HCT116 (cell line): ENCODE measurements at regions not wholly inside any gene's neighbourhood (a gene's known extent, or its start where the extent isn't known, plus 50 kb on each side); places are given as distances from the start of the nearest gene placed in this dataset.

Experiments used
- ATAC-seq: fragments of 200-7000 bp; cut with Tn5 transposase; 2 replicates; pipeline ENCODE4 v1.9.1; 2020; ENCODE audit warnings: mild to moderate bottlenecking, moderate library complexity
- BruUV-seq: library from RNA; stranded (reverse); fragments of 400-500 nt; replicated peaks from 2 replicates; lab custom pipeline; 2021; lab: Mats Ljungman, UMichigan
- CTCF ChIA-PET: fragments of 300-600 bp; sonication (Branson Sonifier 250); formaldehyde crosslinking; loops from one replicate; lab custom pipeline; 2021; ENCODE audit warnings: antibody characterized with exemption; lab: Charles Lee
- POLR2A ChIA-PET: fragments of 300-600, 350-600 bp; sonication (Branson Sonifier 250); formaldehyde crosslinking; loops from one replicate; lab custom pipeline; 2021; ENCODE audit warnings: antibody characterized with exemption; lab: Charles Lee
- RAD21 ChIA-PET, 2 experiments: fragments of 300-600 bp; sonication (Branson Sonifier 250); formaldehyde crosslinking; loops; one replicate each; lab custom pipeline; 2023; ENCODE audit warnings: low total read pairs in 2 of 2; ENCODE audit not compliant: uncharacterized antibody in 2 of 2, unreplicated experiment in 2 of 2, low non-redundant PET in 1 of 2; lab: Charles Lee
- DNase-seq: peaks from one replicate; pipeline ENCODE4 v3.0.0-alpha.2; 2010; ENCODE audit warnings: low read depth, low spot score
- H2AFZ ChIP-seq: fragments of 200-600 bp; shearing (Covaris generic), sonication (generic); 2 replicates; pipeline ENCODE4 v1.6.1; 2017; ENCODE audit warnings: low read depth, mixed run types, mixed read lengths, antibody characterized with exemption, low read length; ENCODE audit not compliant: poor library complexity, severe bottlenecking
- H3K27ac ChIP-seq: 2 replicates; pipeline ENCODE4 v1.5.1; 2012; ENCODE audit warnings: low read depth, low read length
- H3K27me3 ChIP-seq: fragments of 200-600 bp; sonication (generic); 2 replicates; pipeline ENCODE4 v1.6.1; 2016; ENCODE audit warnings: mixed run types, low read length, mixed read lengths; ENCODE audit not compliant: insufficient read depth
- H3K36me3 ChIP-seq, 2 experiments: fragments of 200-500 bp in 1 of 2; fragments of 200-600 bp in 1 of 2; sonication (Bioruptor generic) in 1 of 2; sonication (generic) in 1 of 2; 2 replicates each; pipeline versions ENCODE4 v1.5.1 to v1.6.1; 2014 to 2016; ENCODE audit warnings: low read length in 2 of 2, inconsistent platforms in 1 of 2, mixed read lengths in 1 of 2, mixed run types in 1 of 2; ENCODE audit not compliant: insufficient read depth in 2 of 2, control insufficient read depth in 1 of 2
- H3K4me1 ChIP-seq, 2 experiments: fragments of 200-600 bp in 1 of 2; sonication (generic) in 1 of 2; 2 replicates each; pipeline versions ENCODE4 v1.5.1 to v1.6.1; 2012 to 2017; ENCODE audit warnings: low read length in 2 of 2, inconsistent platforms in 1 of 2, mild to moderate bottlenecking in 1 of 2, mixed read lengths in 1 of 2, mixed run types in 1 of 2, moderate library complexity in 1 of 2; ENCODE audit not compliant: insufficient read depth in 2 of 2, control insufficient read depth in 1 of 2
- H3K4me2 ChIP-seq: fragments of 200-600 bp; sonication (generic); 2 replicates; pipeline ENCODE4 v1.6.1; 2017; ENCODE audit warnings: mixed run types, low read length, mixed read lengths
- H3K4me3 ChIP-seq, 2 experiments: fragments of 200-600 bp in 1 of 2; sonication (generic) in 1 of 2; replicated peaks in 1 of 2; 2 replicates each; pipeline ENCODE4 v1.5.1; 2011 to 2016; ENCODE audit warnings: low read length in 2 of 2, control low read depth in 1 of 2, low read depth in 1 of 2, mild to moderate bottlenecking in 1 of 2, mixed read lengths in 1 of 2, mixed run types in 1 of 2
- H3K79me2 ChIP-seq: fragments of 200-600 bp; sonication (generic); 2 replicates; pipeline ENCODE4 v1.6.1; 2017; ENCODE audit warnings: mild to moderate bottlenecking, mixed run types, low read length, moderate library complexity, mixed read lengths; ENCODE audit not compliant: insufficient read depth
- H3K9ac ChIP-seq: fragments of 200-600 bp; sonication (generic); 2 replicates; pipeline ENCODE4 v1.6.1; 2016; ENCODE audit warnings: low read length, mixed read lengths
- H3K9me2 ChIP-seq: fragments of 200-600 bp; sonication (generic), shearing (Covaris generic); 2 replicates; pipeline ENCODE4 v1.6.1; 2017; ENCODE audit warnings: mixed run types, mild to moderate bottlenecking, moderate library complexity; ENCODE audit not compliant: insufficient read depth
- H3K9me3 ChIP-seq, 2 experiments: fragments of 200-500 bp in 1 of 2; fragments of 200-600 bp in 1 of 2; sonication (Bioruptor generic) in 1 of 2; sonication (generic) in 1 of 2; 2 replicates each; pipeline ENCODE4 v1.6.1; 2014 to 2017; ENCODE audit warnings: low read length in 2 of 2, mixed read lengths in 2 of 2, inconsistent platforms in 1 of 2, low read depth in 1 of 2, mild to moderate bottlenecking in 1 of 2, mixed run types in 1 of 2, moderate library complexity in 1 of 2; ENCODE audit not compliant: control insufficient read depth in 1 of 2, insufficient read depth in 1 of 2
- H4K20me1 ChIP-seq: fragments of 200-600 bp; sonication (generic), shearing (Covaris generic); 2 replicates; pipeline ENCODE4 v1.6.1; 2017; ENCODE audit warnings: mixed run types, mild to moderate bottlenecking, moderate library complexity; ENCODE audit not compliant: insufficient read depth
- CEBPB ChIP-seq: IDR thresholded peaks from 2 replicates; pipeline ENCODE4 v1.6.1; 2012; ENCODE audit warnings: low read depth
- EGR1 ChIP-seq: IDR thresholded peaks from 2 replicates; pipeline ENCODE4 v1.6.1; 2012; ENCODE audit warnings: low read depth
- ELF1 ChIP-seq: IDR thresholded peaks from 2 replicates; pipeline ENCODE4 v1.6.1; 2012; ENCODE audit warnings: low read depth, borderline replicate concordance
- FOSL1 ChIP-seq: IDR thresholded peaks from 2 replicates; pipeline ENCODE4 v1.6.1; 2012; ENCODE audit warnings: low read depth
- POLR2A ChIP-seq: IDR thresholded peaks from 2 replicates; pipeline ENCODE4 v1.7.0; 2011; ENCODE audit warnings: borderline replicate concordance; ENCODE audit not compliant: insufficient read depth, insufficient read length; ENCODE audit errors: extremely low read depth
- SP1 ChIP-seq: IDR thresholded peaks from 2 replicates; pipeline ENCODE4 v1.6.1; 2012; ENCODE audit warnings: low read depth
- SRF ChIP-seq: IDR thresholded peaks from 2 replicates; pipeline ENCODE4 v1.6.1; 2012; ENCODE audit warnings: low read depth
- TCF7L2 ChIP-seq: IDR thresholded peaks from 2 replicates; pipeline ENCODE4 v1.7.0; 2011; ENCODE audit warnings: borderline replicate concordance, inconsistent platforms; ENCODE audit not compliant: insufficient read depth, insufficient read length; ENCODE audit errors: extremely low read depth
- YY1 ChIP-seq: IDR thresholded peaks from 2 replicates; pipeline ENCODE4 v1.6.1; 2011; ENCODE audit warnings: low read length, low read depth, moderate library complexity, mild to moderate bottlenecking; ENCODE audit not compliant: insufficient replicate concordance; ENCODE audit errors: extremely low read depth
- ZFX ChIP-seq: fragments of 450-650 bp; IDR thresholded peaks from 2 replicates; pipeline ENCODE4 v1.6.1; 2017
- ZNF274 ChIP-seq: fragments of 200-500 bp; sonication (Bioruptor generic); IDR thresholded peaks from 2 replicates; pipeline ENCODE4 v1.6.1; 2014; ENCODE audit warnings: mild to moderate bottlenecking, low read depth, low read length, inconsistent platforms
- intact Hi-C: fragments of 100-400 bp; cut with micrococcal nuclease; formaldehyde crosslinking; loops from 2 replicates; pipeline ENCODE4 v1.10.0; 2022
- TF ChIP-seq, protein P1 (sequence below): IDR thresholded peaks from 2 replicates; pipeline ENCODE4 v1.6.1; 2011; ENCODE audit warnings: mild to moderate bottlenecking, low read length, moderate library complexity; ENCODE audit not compliant: insufficient replicate concordance; ENCODE audit errors: extremely low read depth
- TF ChIP-seq, protein P2 (sequence below): IDR thresholded peaks from 2 replicates; pipeline ENCODE4 v1.6.1; 2012

DNA sequence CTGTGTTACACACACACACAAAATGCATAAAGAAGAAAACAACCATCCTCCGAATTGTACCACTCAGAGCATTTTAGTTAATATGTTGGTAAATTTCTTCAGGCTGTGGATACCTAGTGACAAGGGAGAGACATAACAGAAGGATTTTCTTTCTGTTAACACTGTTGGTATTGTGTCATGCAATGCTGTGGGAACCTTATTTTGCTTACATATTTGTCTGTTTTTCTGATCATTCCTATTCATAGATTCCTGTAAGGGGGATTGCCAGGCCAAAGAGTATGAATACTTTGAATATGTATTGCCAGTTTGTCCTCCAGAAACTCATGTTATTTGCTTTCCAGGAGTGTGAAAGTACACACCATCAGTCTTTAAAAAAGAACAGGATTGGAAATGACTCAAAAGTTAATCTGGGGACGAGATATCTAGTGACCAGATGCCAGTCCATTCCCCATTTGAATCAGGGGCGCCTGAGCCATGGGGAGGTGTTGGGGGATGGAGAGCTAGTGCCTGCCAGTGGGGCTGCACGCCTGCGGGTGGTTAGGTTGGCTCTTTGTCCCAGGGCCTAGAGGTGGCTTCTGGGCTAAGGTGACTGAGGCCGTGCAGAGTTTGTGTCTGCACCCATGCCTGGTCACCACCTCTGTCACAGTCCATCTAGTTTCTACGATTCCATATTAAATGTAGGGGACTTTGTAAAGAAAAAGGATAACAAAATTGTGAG lies 142.0 kb downstream of the PTPN20 start:
- Histone ChIP-seq H3K79me2 (no peaks in the 10 kb centered on the region), H3K4me1 (no peaks in the 10 kb centered on the region), H3K9me2 (no peaks in the 10 kb centered on the region), H3K36me3 (no peaks in the 10 kb centered on the region), H3K27ac (no peak overlapping the region), H3K4me2 (no peak overlapping the region), H2AFZ (no peak overlapping the region), H3K4me3 (no peak overlapping the region)
- no peak for ATAC-seq
- no peak for DNase-seq
- CTCF ChIA-PET: no interaction called here
- RAD21 ChIA-PET: no interaction called here
- POLR2A ChIA-PET: no interaction called here
- TF ChIP-seq SP1 (no peak), CEBPB (no peak), EGR1 (no peak), ELF1 (no peak), POLR2A (no peak), SRF (no peak), YY1 (no peak), FOSL1 (no peak), TCF7L2 (no peak), ZFX (no peak), ZNF274 (no peak)
- TF ChIP-seq, protein P1, sequence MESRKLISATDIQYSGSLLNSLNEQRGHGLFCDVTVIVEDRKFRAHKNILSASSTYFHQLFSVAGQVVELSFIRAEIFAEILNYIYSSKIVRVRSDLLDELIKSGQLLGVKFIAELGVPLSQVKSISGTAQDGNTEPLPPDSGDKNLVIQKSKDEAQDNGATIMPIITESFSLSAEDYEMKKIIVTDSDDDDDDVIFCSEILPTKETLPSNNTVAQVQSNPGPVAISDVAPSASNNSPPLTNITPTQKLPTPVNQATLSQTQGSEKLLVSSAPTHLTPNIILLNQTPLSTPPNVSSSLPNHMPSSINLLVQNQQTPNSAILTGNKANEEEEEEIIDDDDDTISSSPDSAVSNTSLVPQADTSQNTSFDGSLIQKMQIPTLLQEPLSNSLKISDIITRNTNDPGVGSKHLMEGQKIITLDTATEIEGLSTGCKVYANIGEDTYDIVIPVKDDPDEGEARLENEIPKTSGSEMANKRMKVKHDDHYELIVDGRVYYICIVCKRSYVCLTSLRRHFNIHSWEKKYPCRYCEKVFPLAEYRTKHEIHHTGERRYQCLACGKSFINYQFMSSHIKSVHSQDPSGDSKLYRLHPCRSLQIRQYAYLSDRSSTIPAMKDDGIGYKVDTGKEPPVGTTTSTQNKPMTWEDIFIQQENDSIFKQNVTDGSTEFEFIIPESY: no peak
- TF ChIP-seq, protein P2, sequence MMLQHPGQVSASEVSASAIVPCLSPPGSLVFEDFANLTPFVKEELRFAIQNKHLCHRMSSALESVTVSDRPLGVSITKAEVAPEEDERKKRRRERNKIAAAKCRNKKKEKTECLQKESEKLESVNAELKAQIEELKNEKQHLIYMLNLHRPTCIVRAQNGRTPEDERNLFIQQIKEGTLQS: no peak
- TF ChIP-seq, all 23 proteins: peak for 0
- H3K27me3 ChIP-seq: peaks cover 1% of the 10 kb centered on the region; the same call in 1 of the 2 replicates
- H3K9ac ChIP-seq: no peak overlapping the region
- no TSS peak for BruUV-seq
- no peaks in the 10 kb centered on the region for H3K9me3 ChIP-seq
- intact Hi-C loops: no loop called here
- no peaks in the 10 kb centered on the region for H4K20me1 ChIP-seq
